ENCODE measurements at regions not wholly inside any gene's neighbourhood (a gene's known extent, or its start where the extent isn't known, plus 50 kb on each side); places are given as distances from the start of the nearest gene placed in this dataset.

GRCh38 chr3:148333091-148333490 lies 364.6 kb upstream of the AGTR1 start:
- DNase-seq: no peak
- Histone ChIP-seq H3K23ac (ENCODE audit: low read depth, low read length) (no peak overlapping the region), H3K4ac (ENCODE audit: low read depth, low read length) (no peak overlapping the region), H2AK9ac (replicated peaks; ENCODE audit: low read depth, low read length, poor library complexity) (no peak overlapping the region), H3K4me1 (ENCODE audit: control insufficient read depth, insufficient read depth, low read length) (peaks cover 4% of the 10 kb centered on the region; the same call in 1 of the 2 replicates), H3K9me1 (ENCODE audit: insufficient read depth, low read length) (no peaks in the 10 kb centered on the region), H2BK5ac (ENCODE audit: low read depth, low read length, poor library complexity, severe bottlenecking) (no peak overlapping the region), H3K9ac (ENCODE audit: low read depth, low read length) (no peak overlapping the region), H3K79me1 (ENCODE audit: low read depth in 1 of 2, low read length in 2 of 2) (no peaks in the 10 kb centered on the region), H2BK120ac (ENCODE audit: low read depth, low read length) (no peak overlapping the region), H4K20me1 (ENCODE audit: insufficient read depth, low read length) (no peaks in the 10 kb centered on the region), H4K91ac (ENCODE audit: insufficient read depth, low read depth, low read length) (no peak overlapping the region), H3K14ac (replicated peaks; ENCODE audit: low read depth, low read length) (no peak overlapping the region), H3K4me3 (ENCODE audit: insufficient read depth, low read depth, low read length) (no peak overlapping the region), H4K8ac (ENCODE audit: low read depth in 2 of 2, low read length in 2 of 2) (no peak overlapping the region), H3K36me3 (ENCODE audit: control insufficient read depth, insufficient read depth, low read length) (no peaks in the 10 kb centered on the region), H3K18ac (ENCODE audit: low read depth, low read length) (no peak overlapping the region), H3K27ac (ENCODE audit: insufficient read depth, low read length) (no peak overlapping the region), H2BK15ac (ENCODE audit: low read depth, low read length) (no peak overlapping the region), H3K27me3 (ENCODE audit: control insufficient read depth, insufficient read depth, low read length) (no peaks in the 10 kb centered on the region), H3K9me3 (ENCODE audit: control insufficient read depth, insufficient read depth, low read length) (no peaks in the 10 kb centered on the region), H2BK20ac (ENCODE audit: low read depth, low read length) (no peak overlapping the region), H4K5ac (ENCODE audit: low read depth, low read length) (no peak overlapping the region), H2AK5ac (ENCODE audit: low read depth, low read length) (no peak overlapping the region), H3K56ac (ENCODE audit: extremely low read depth, insufficient read depth, low read length) (no peak overlapping the region), H3K4me2 (ENCODE audit: low read depth, low read length) (no peak overlapping the region), H2AFZ (replicated peaks; ENCODE audit: low read length, poor library complexity) (no peak overlapping the region)
- in situ Hi-C loops (cut with MboI; ENCODE audit: low sequenced_read_pairs) (no loop called here), dilution Hi-C loops (cut with HindIII; ENCODE audit: low sequenced_read_pairs, unreplicated experiment) (no loop called here), intact Hi-C loops (cut with micrococcal nuclease) (no loop called here)
- no peak for ATAC-seq (ENCODE audit: low read depth)
- ChIA-PET POLR2A (ENCODE audit: unreplicated experiment) (no interaction called here), CTCF (no interaction called here)
- TF ChIP-seq RFX5 (IDR thresholded peaks at IDR 0.05; ENCODE audit: low read depth, low read length) (no peak), CTCF (conservative IDR thresholded peaks at IDR 0.05; ENCODE audit: low read depth, low read length) (no peak), ELK1 (IDR thresholded peaks at IDR 0.05; ENCODE audit: borderline replicate concordance, low read depth, low read length) (no peak), USF2 (IDR thresholded peaks at IDR 0.05; ENCODE audit: low read depth, low read length) (no peak), RAD21 (IDR thresholded peaks at IDR 0.05; ENCODE audit: low read length) (no peak), SMC3 (IDR thresholded peaks at IDR 0.05; ENCODE audit: low read depth, low read length) (no peak)
- no TSS peak for BruUV-seq (replicated peaks)
- no CpG with 5 or more reads among the region's 3 CpGs for WGBS, 2 experiments (ENCODE audit: extremely low coverage in 2 of 2, insufficient read length in 1 of 2)

Data from IMR-90 (cell line).